GM12873 (cell line): ENCODE measurements at regions not wholly inside any gene's neighbourhood (a gene's known extent, or its start where the extent isn't known, plus 50 kb on each side); places are given as distances from the start of the nearest gene placed in this dataset.

Source experiments
- CTCF ChIP-seq: IDR thresholded peaks from 2 replicates; pipeline ENCODE4 v1.5.1; 2012; ENCODE audit warnings: low read depth, mild to moderate bottlenecking, moderate library complexity, low read length, control low read depth; ENCODE audit not compliant: insufficient read depth; ENCODE audit errors: missing control alignments

GRCh38 chr2:145207884-145208283 lies 688.0 kb upstream of the ZEB2 start:
- TF ChIP-seq CTCF: no peak

GRCh38 chr2:145206496-145207281 lies 686.8 kb upstream of the ZEB2 start:
- TF ChIP-seq CTCF: no peak

GRCh38 chr2:145203891-145204290 lies 684.0 kb upstream of the ZEB2 start:
- TF ChIP-seq CTCF: no peak

GRCh38 chr2:145199827-145200706 lies 680.1 kb upstream of the ZEB2 start:
- no peak for TF ChIP-seq CTCF

- TF ChIP-seq CTCF: no peak
Observed at GRCh38 chr2:145199042-145199441, 679.1 kb upstream of the ZEB2 start.

GRCh38 chr2:145198555-145198954 lies 678.6 kb upstream of the ZEB2 start:
- TF ChIP-seq CTCF: no peak

- TF ChIP-seq CTCF: no peak
Observed at GRCh38 chr2:145197944-145198343, 678.0 kb upstream of the ZEB2 start.
